GM06990 (cell line): ENCODE measurements at regions not wholly inside any gene's neighbourhood (a gene's known extent, or its start where the extent isn't known, plus 50 kb on each side); places are given as distances from the start of the nearest gene placed in this dataset.

Source experiments
- DNase-seq: peaks from one replicate; pipeline ENCODE4 v3.0.0-alpha.2; 2011; ENCODE audit not compliant: insufficient read length; ENCODE audit errors: extremely low read depth
- H3K27me3 ChIP-seq: replicated peaks from 2 replicates; pipeline ENCODE4 v1.6.0; 2011; ENCODE audit warnings: low read length; ENCODE audit not compliant: control insufficient read depth, insufficient read depth
- H3K36me3 ChIP-seq: 2 replicates; pipeline ENCODE4 v1.5.1; 2011; ENCODE audit warnings: low read length; ENCODE audit not compliant: control insufficient read depth, insufficient read depth
- H3K4me3 ChIP-seq: replicated peaks from 2 replicates; pipeline ENCODE4 v1.5.1; 2011; ENCODE audit warnings: low read depth, mild to moderate bottlenecking, control low read depth, low read length
- TF ChIP-seq, protein P1 (sequence below): IDR thresholded peaks from 2 replicates; pipeline ENCODE4 v1.5.1; 2011; ENCODE audit warnings: low read length, control low read depth, mild to moderate bottlenecking, inconsistent platforms; ENCODE audit not compliant: insufficient read depth, poor library complexity, severe bottlenecking

DNA sequence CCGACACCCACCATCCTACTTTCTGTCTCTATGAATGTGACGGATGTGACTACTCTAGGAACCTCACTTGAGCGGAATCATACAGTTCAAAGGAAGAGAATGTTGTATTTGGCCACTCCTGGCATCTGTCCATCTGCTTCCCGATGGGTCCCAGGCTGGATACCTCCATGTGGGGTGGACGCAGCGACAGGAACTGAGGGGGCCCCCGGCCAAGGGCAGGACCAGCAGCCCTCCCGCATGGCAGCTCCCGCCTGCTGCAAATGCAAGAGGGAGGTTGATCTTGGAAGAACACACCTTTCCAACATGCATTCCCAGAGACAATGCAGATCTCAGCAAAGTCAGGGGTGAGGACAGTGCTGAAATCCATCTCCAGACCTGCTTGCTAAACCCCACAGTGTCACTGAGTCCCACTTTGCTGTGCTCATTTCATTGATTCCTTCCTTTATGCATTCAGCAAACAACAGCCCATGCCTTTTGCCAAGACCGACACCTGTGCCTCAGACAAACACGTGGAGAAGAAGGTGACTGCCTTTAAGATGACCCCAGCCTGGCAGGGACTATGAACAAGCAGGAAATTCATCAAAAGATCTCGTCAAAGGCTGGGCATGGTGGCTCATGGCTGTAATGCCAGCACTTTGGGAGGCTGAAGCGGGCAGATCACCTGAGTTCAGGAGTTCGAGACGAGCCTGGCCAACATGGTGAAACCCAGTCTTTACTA, 246.2 kb downstream of the CTTN start:
- Histone ChIP-seq H3K27me3 (no peaks in the 10 kb centered on the region; the same call in 1 of the 2 replicates), H3K4me3 (no peak overlapping the region), H3K36me3 (no peaks in the 10 kb centered on the region)
- TF ChIP-seq, protein P1, sequence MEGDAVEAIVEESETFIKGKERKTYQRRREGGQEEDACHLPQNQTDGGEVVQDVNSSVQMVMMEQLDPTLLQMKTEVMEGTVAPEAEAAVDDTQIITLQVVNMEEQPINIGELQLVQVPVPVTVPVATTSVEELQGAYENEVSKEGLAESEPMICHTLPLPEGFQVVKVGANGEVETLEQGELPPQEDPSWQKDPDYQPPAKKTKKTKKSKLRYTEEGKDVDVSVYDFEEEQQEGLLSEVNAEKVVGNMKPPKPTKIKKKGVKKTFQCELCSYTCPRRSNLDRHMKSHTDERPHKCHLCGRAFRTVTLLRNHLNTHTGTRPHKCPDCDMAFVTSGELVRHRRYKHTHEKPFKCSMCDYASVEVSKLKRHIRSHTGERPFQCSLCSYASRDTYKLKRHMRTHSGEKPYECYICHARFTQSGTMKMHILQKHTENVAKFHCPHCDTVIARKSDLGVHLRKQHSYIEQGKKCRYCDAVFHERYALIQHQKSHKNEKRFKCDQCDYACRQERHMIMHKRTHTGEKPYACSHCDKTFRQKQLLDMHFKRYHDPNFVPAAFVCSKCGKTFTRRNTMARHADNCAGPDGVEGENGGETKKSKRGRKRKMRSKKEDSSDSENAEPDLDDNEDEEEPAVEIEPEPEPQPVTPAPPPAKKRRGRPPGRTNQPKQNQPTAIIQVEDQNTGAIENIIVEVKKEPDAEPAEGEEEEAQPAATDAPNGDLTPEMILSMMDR = no peak
- DNase-seq = no peak

DNA sequence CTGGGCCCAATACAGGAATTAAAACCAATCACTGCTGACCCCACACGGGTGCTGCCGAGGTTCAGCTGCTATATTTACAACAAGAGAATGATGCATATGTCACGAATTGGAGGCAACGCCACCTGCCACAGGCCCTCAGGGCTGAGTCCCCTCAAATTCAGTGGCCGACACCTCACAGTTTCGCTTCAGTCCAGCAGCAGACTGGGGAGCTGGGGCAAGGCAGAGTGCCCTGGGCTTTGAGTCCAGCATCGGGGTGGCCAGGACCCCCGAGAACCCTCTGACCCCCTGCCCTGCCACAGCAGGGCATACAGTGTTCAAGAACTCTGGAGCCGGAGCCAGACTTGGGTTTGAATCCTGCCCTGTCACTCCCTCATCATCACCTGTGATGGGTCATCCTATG, 247.2 kb downstream of the CTTN start:
- Histone ChIP-seq H3K4me3 (no peak overlapping the region), H3K27me3 (no peaks in the 10 kb centered on the region; the same call in 1 of the 2 replicates), H3K36me3 (no peaks in the 10 kb centered on the region)
- TF ChIP-seq, protein P1 = no peak
- DNase-seq = no peak

DNA sequence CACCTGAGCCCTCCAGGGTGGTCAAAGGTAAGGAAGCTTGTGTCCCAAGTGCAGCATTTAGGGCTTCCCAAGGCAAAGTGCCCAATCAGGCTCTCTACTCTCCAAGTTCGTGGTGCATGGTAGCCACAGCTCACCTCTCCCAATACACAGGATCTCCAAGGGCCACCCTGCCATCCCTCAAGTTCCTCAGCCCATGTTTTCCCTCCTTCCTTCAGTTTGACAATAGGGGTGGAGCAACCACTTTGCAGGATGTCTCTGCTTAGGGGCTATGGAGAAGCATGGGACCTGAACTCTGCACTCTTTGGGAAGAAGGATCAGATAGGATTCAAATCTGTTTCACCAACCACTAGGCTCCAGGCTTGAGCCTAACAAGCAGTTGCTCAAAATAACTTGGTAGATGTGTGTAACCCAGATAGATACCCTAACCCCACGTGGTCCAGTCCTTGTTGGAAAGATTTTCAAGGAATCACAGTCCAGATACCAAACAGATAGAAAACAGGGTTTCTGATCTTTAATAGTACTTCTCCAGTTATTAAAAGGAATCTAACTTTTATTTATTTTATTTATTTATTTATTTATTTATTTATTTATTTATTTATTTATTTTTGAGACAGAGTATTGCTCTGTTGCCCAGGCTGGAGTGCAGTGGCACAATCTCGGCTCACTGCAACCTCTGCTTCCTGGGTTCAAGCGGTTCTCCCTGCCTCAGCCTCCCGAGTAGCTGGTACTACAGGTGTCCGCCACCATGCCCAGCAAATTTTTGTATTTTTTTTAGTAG, 248.1 kb downstream of the CTTN start:
- DNase-seq = no peak
- no peaks in the 10 kb centered on the region; the same call in 1 of the 2 replicates for H3K27me3 ChIP-seq
- no peak overlapping the region for H3K4me3 ChIP-seq
- TF ChIP-seq, protein P1 = no peak
- no peaks in the 10 kb centered on the region for H3K36me3 ChIP-seq

DNA sequence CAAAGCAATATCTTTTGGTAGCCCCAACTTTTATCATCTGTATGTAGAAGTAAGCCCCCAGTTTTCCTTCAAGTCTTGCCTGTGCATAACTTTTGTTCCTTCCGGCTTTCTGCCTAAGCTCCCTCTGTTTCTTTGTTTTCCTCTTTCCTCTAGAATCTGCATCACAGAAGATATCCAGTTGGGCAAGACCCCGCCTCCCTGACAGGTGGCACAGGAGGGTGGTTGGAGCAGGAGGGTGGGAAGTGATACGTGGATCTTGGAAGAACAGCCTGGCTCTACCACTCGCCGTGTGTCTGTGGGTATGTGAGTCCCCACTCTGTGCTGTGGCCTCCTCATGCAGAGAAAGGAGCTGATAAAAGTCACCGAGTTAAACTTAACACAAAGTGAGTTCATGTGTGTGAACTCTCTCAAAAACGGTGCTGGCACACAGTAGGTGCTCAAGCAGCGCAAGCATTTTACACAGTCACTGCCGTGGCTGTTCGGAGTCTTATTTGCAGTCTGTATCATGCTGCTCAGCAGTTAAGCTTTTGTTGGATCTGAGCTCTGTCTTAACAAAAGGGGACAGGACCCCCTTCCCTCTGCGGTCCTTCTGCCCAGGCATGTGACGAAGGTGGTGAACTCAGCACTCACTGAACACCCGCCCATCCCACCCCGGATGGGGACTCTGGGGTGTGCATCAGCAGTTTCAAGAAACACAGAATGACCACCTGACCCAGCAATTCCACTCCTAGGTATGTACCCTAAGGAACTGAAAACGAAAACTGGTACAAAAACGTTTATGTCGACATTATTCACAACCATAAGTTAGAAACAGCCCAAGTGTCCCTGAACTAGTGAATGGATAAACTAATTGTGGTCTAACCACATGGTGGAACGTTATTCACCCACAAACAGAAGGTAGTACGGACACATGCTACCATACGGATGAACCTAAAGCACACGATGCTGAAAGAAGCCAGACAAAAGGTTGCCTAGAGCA, 249.1 kb downstream of the CTTN start:
- TF ChIP-seq, protein P1 = no peak
- no peaks in the 10 kb centered on the region for H3K27me3 ChIP-seq
- H3K36me3 ChIP-seq = no peaks in the 10 kb centered on the region
- no peak for DNase-seq
- H3K4me3 ChIP-seq = no peak overlapping the region

DNA sequence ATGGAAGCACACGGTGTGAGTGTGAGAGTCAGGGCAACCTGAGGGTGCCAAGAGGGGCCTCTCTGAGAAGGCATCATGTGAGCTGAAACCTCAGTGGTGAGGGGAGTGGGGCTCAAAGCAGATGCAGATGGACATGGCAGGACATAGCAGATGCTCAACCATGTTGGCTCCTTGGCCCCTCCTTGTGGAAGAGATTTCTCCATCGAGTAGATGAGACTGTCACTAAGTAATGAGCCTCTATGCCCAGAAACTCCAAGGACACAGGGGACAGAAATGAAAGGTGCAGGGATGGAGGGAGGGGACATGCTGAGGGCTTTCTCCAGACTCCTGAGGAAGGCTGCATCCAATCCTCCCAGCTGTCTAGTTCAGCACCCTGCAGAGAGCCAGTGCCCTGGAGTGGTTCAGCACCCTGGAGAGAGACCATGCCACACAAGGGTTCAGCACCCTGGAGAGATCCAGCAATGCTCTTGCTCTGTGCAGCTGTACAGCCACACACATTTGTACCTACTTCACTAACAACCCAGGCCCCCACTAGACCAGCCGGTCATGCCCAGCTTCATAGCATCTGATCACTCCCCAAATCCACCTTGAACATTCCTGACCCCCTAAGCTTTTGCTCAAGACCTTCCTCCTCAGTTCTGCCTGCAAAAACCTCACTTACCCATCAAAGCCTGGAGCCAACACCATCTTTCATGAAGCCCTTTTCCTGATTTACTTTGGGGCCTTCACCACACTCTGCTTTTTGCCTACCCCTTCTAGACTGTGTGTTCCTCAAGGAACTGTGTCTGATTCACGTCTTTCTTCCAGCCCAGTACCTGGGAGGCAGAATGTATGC, 252.0 kb downstream of the CTTN start:
- H3K4me3 ChIP-seq = no peak overlapping the region
- TF ChIP-seq, protein P1 = no peak
- no peaks in the 10 kb centered on the region for H3K36me3 ChIP-seq
- DNase-seq = no peak
- no peaks in the 10 kb centered on the region for H3K27me3 ChIP-seq
